ENCODE measurements at regions not wholly inside any gene's neighbourhood (a gene's known extent, or its start where the extent isn't known, plus 50 kb on each side); places are given as distances from the start of the nearest gene placed in this dataset.

DNA sequence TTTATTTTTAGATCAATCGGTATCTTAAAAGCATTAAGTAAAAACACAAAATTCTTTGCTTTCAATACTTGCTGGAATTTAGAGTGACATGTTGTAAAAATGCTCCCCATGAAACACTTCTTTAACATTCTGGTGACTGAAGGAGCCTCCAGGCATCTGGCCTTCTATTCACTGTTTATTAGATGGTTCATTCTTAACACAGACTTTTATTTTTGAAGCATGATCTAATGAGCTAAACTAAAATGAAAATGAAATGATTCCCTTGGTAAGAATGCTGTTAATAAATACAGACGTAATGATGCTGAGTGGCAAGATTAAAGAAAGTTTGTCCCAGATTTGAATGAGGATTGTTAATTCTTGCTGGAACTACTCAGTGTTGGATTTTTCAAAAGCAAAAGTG, 698.4 kb downstream of the TENT5A start:
- TF ChIP-seq, protein P1, sequence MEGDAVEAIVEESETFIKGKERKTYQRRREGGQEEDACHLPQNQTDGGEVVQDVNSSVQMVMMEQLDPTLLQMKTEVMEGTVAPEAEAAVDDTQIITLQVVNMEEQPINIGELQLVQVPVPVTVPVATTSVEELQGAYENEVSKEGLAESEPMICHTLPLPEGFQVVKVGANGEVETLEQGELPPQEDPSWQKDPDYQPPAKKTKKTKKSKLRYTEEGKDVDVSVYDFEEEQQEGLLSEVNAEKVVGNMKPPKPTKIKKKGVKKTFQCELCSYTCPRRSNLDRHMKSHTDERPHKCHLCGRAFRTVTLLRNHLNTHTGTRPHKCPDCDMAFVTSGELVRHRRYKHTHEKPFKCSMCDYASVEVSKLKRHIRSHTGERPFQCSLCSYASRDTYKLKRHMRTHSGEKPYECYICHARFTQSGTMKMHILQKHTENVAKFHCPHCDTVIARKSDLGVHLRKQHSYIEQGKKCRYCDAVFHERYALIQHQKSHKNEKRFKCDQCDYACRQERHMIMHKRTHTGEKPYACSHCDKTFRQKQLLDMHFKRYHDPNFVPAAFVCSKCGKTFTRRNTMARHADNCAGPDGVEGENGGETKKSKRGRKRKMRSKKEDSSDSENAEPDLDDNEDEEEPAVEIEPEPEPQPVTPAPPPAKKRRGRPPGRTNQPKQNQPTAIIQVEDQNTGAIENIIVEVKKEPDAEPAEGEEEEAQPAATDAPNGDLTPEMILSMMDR (IDR thresholded peaks at IDR 0.05), result no peak
- TF ChIP-seq TCF7L2 (IDR thresholded peaks at IDR 0.05; ENCODE audit: low read depth, low read length) (no peak), POLR2AphosphoS5 (IDR thresholded peaks at IDR 0.05; ENCODE audit: low read depth, low read length) (no peak)
- TF ChIP-seq, protein P2, sequence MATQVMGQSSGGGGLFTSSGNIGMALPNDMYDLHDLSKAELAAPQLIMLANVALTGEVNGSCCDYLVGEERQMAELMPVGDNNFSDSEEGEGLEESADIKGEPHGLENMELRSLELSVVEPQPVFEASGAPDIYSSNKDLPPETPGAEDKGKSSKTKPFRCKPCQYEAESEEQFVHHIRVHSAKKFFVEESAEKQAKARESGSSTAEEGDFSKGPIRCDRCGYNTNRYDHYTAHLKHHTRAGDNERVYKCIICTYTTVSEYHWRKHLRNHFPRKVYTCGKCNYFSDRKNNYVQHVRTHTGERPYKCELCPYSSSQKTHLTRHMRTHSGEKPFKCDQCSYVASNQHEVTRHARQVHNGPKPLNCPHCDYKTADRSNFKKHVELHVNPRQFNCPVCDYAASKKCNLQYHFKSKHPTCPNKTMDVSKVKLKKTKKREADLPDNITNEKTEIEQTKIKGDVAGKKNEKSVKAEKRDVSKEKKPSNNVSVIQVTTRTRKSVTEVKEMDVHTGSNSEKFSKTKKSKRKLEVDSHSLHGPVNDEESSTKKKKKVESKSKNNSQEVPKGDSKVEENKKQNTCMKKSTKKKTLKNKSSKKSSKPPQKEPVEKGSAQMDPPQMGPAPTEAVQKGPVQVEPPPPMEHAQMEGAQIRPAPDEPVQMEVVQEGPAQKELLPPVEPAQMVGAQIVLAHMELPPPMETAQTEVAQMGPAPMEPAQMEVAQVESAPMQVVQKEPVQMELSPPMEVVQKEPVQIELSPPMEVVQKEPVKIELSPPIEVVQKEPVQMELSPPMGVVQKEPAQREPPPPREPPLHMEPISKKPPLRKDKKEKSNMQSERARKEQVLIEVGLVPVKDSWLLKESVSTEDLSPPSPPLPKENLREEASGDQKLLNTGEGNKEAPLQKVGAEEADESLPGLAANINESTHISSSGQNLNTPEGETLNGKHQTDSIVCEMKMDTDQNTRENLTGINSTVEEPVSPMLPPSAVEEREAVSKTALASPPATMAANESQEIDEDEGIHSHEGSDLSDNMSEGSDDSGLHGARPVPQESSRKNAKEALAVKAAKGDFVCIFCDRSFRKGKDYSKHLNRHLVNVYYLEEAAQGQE (IDR thresholded peaks at IDR 0.05; ENCODE audit: insufficient read depth in 1 of 2, low read depth in 2 of 2, low read length in 1 of 2), result no peak
